Mucosa of descending colon (tissue), 3 donors: ENCODE measurements at regions not wholly inside any gene's neighbourhood (a gene's known extent, or its start where the extent isn't known, plus 50 kb on each side); places are given as distances from the start of the nearest gene placed in this dataset.

Experiments used
- ATAC-seq: fragments of 200-7000 bp; cut with Tn5 transposase; one replicate; pipeline ENCODE4 v1.9.1; 2020; ENCODE audit warnings: mild to moderate bottlenecking, moderate library complexity
- DNase-seq, 3 donors: peaks; one replicate each; pipeline ENCODE4 v3.0.0-alpha.2; 2020
- H3K36me3 ChIP-seq: fragments of 200-600 bp; one replicate; pipeline ENCODE4 v1.8.0; 2021; ENCODE audit warnings: low read depth, mild to moderate bottlenecking
- H3K4me1 ChIP-seq: fragments of 200-600 bp; one replicate; pipeline ENCODE4 v1.8.0; 2021; ENCODE audit warnings: low read depth, mild to moderate bottlenecking
- H3K4me3 ChIP-seq: fragments of 200-600 bp; one replicate; pipeline ENCODE4 v1.8.0; 2021; ENCODE audit warnings: mild to moderate bottlenecking
- H3K9me3 ChIP-seq: fragments of 200-600 bp; one replicate; pipeline ENCODE4 v1.8.0; 2021; ENCODE audit warnings: mild to moderate bottlenecking
- CTCF ChIP-seq: fragments of 200-600 bp; IDR thresholded peaks from one replicate; pipeline ENCODE4 v1.8.0; 2022; ENCODE audit warnings: antibody characterized with exemption, mild to moderate bottlenecking
- intact Hi-C, 2 donors: fragments of 100-400 bp; cut with DNase I in 1 of 2; cut with micrococcal nuclease in 1 of 2; formaldehyde crosslinking; loops; one replicate each; pipeline versions ENCODE4 v1.11.0 to v1.11.1; 2022; cut with DNase I, micrococcal nuclease
- donor health status: DM: no; HTN: no; CAD: no; lungs with moderate emphysema.
- donor health status: DM: no; HTN: no; CAD: no.
- donor health status: DM: no; HTN: yes; CAD: no.

- Histone ChIP-seq H3K4me3 (no peak overlapping the region), H3K9me3 (no peaks in the 10 kb centered on the region), H3K4me1 (no peaks in the 10 kb centered on the region), H3K36me3 (no peaks in the 10 kb centered on the region)
- DNase-seq: no peak
- ATAC-seq: no peak
- no peak for TF ChIP-seq CTCF
- intact Hi-C loops: no loop called here
Measured at GRCh38 chr2:228902176-228902575, 368.9 kb downstream of the PID1 start.

GRCh38 chr2:228901531-228901930 is 369.6 kb downstream of the PID1 start:
- intact Hi-C loops: no loop called here
- no peaks in the 10 kb centered on the region for H3K36me3 ChIP-seq
- no peak for TF ChIP-seq CTCF
- ATAC-seq (no peak), DNase-seq (no peak)
- H3K4me1 ChIP-seq: no peaks in the 10 kb centered on the region
- H3K9me3 ChIP-seq: no peaks in the 10 kb centered on the region
- H3K4me3 ChIP-seq: no peak overlapping the region

- DNase-seq (no peak), ATAC-seq (no peak)
- Histone ChIP-seq H3K9me3 (no peaks in the 10 kb centered on the region), H3K36me3 (no peaks in the 10 kb centered on the region), H3K4me1 (no peaks in the 10 kb centered on the region), H3K4me3 (no peak overlapping the region)
- intact Hi-C loops: no loop called here
- TF ChIP-seq CTCF: no peak
Measured at GRCh38 chr2:228878138-228878537, 392.9 kb downstream of the PID1 start.

- no peak for ATAC-seq
- no peaks in the 10 kb centered on the region for H3K4me1 ChIP-seq
- H3K9me3 ChIP-seq: no peaks in the 10 kb centered on the region
- no peak for DNase-seq
- no peak for TF ChIP-seq CTCF
- H3K36me3 ChIP-seq: no peaks in the 10 kb centered on the region
- intact Hi-C loops: no loop called here
- no peak overlapping the region for H3K4me3 ChIP-seq
Measured at GRCh38 chr2:228876276-228876675, 394.8 kb downstream of the PID1 start.

- no peak for DNase-seq
- no peak overlapping the region for H3K4me3 ChIP-seq
- TF ChIP-seq CTCF: no peak
- intact Hi-C loops: no loop called here
- H3K9me3 ChIP-seq: no peaks in the 10 kb centered on the region
- H3K4me1 ChIP-seq: no peaks in the 10 kb centered on the region
- no peak for ATAC-seq
- H3K36me3 ChIP-seq: no peaks in the 10 kb centered on the region
Measured at GRCh38 chr2:228875152-228875900, 395.8 kb downstream of the PID1 start.

GRCh38 chr2:228871012-228871411 is 400.1 kb downstream of the PID1 start:
- no peaks in the 10 kb centered on the region for H3K36me3 ChIP-seq
- H3K4me3 ChIP-seq: no peak overlapping the region
- ATAC-seq (no peak), DNase-seq (no peak)
- TF ChIP-seq CTCF: no peak
- H3K4me1 ChIP-seq: no peaks in the 10 kb centered on the region
- H3K9me3 ChIP-seq: no peaks in the 10 kb centered on the region
- intact Hi-C loops: no loop called here
